Head of caudate nucleus (tissue), 42 donors: ENCODE measurements at regions not wholly inside any gene's neighbourhood (a gene's known extent, or its start where the extent isn't known, plus 50 kb on each side); places are given as distances from the start of the nearest gene placed in this dataset.
"Not testable (repeated sequence)": the region's sequence is repeated elsewhere in the genome, so short reads cannot be mapped to it uniquely, and the experiment has no call there.

Experiments used
- DNase-seq, 42 donors: peaks; one replicate each; pipeline versions ENCODE4 v3.0.0 to v3.0.0-alpha.2; 2020 to 2021; ENCODE audit warnings: mixed read lengths in 7 of 42
- intact Hi-C: fragments of 100-400 bp; cut with DNase I; formaldehyde crosslinking; loops from one replicate; pipeline ENCODE4 v1.15.0; 2022

GRCh38 chr3:161673866-161674265 is 177.3 kb downstream of the OTOL1 start:
- intact Hi-C loops, result no loop called here
- no peak for DNase-seq

GRCh38 chr3:161674402-161674801 is 177.8 kb downstream of the OTOL1 start:
- intact Hi-C loops, result no loop called here
- no peak for DNase-seq

GRCh38 chr3:161681831-161682230 is 185.2 kb downstream of the OTOL1 start:
- intact Hi-C loops, DNase-seq: not testable (repeated sequence)

- intact Hi-C loops, result no loop called here
- no peak for DNase-seq
These were observed 186.1 kb downstream of the OTOL1 start for GRCh38 chr3:161682715-161683114.

GRCh38 chr3:161689584-161690298 is 193.1 kb downstream of the OTOL1 start:
- DNase-seq, result no peak
- intact Hi-C loops, result no loop called here

GRCh38 chr3:161690299-161690620 is 193.7 kb downstream of the OTOL1 start:
- intact Hi-C loops, result no loop called here
- DNase-seq, result no peak

- intact Hi-C loops, result no loop called here
These were observed 195.1 kb downstream of the OTOL1 start for GRCh38 chr3:161691677-161692076.

GRCh38 chr3:161694682-161695564 is 198.3 kb downstream of the OTOL1 start:
- DNase-seq, result no peak
- intact Hi-C loops, result no loop called here

More at GRCh38 chr3:161691677-161692076, 195.1 kb downstream of the OTOL1 start:
- DNase-seq, result no peak

- intact Hi-C loops, result no loop called here
- no peak for DNase-seq
These were observed 199.2 kb downstream of the OTOL1 start for GRCh38 chr3:161695811-161696210.

- intact Hi-C loops, result no loop called here
- no peak for DNase-seq
These were observed 204.4 kb downstream of the OTOL1 start for GRCh38 chr3:161700998-161701397.

- intact Hi-C loops, DNase-seq: not testable (repeated sequence)
These were observed 210.6 kb downstream of the OTOL1 start for GRCh38 chr3:161707253-161707652.

- DNase-seq, result no peak
- intact Hi-C loops, result no loop called here
These were observed 217.1 kb downstream of the OTOL1 start for GRCh38 chr3:161713731-161714130.

GRCh38 chr3:161731968-161732367 is 235.4 kb downstream of the OTOL1 start:
- no peak for DNase-seq
- intact Hi-C loops, result no loop called here

- DNase-seq, result no peak
- intact Hi-C loops, result no loop called here
These were observed 240.6 kb downstream of the OTOL1 start for GRCh38 chr3:161737171-161737570.

- intact Hi-C loops, result no loop called here
- peak in 2 of 42 donors; percentile 4 to 6 for DNase-seq
These were observed 243.8 kb downstream of the OTOL1 start for GRCh38 chr3:161740421-161740820.

GRCh38 chr3:161744366-161744765 is 247.8 kb downstream of the OTOL1 start:
- intact Hi-C loops, result no loop called here

GRCh38 chr3:161745741-161746140 is 249.1 kb downstream of the OTOL1 start:
- intact Hi-C loops, result no loop called here
- no peak for DNase-seq

More at GRCh38 chr3:161744366-161744765, 247.8 kb downstream of the OTOL1 start:
- no peak for DNase-seq

- DNase-seq, result no peak
- intact Hi-C loops, result no loop called here
These were observed 251.4 kb downstream of the OTOL1 start for GRCh38 chr3:161748049-161748448.

- no peak for DNase-seq
- intact Hi-C loops, result no loop called here
These were observed 257.9 kb downstream of the OTOL1 start for GRCh38 chr3:161754420-161755053.

- no peak for DNase-seq
- intact Hi-C loops, result no loop called here
These were observed 262.8 kb downstream of the OTOL1 start for GRCh38 chr3:161759444-161759843.
